Activated CD8-positive, alpha-beta memory T cell treated with anti-CD3 and anti-CD28 coated beads, Interleukin-2, amount 50 U/mL, for 4 hours (primary cell): ENCODE measurements at regions not wholly inside any gene's neighbourhood (a gene's known extent, or its start where the extent isn't known, plus 50 kb on each side); places are given as distances from the start of the nearest gene placed in this dataset.

Experiments
- DNase-seq: peaks from one replicate; pipeline ENCODE4 v3.0.0-alpha.2; 2020

DNA sequence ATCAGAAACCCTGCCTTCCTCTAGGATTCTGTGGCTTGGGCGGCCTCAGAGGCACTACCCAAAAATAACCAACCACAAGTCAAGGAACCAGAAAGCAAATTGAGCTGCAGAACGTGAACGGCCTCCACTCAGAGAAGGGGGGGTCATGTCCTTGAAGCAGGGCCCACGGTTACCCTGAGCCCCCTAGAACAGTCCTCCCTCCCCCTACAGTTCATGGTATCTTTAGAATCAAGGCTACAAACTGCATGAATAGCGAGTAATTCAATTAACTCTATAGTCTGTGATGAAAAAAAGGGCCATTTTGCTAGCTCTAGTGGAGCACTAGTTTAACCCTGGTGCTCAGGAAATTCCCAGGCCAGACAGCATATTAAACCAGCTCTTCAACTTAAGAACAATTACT, 79.0 kb upstream of the ZNF507 start:
- DNase-seq, result no peak

DNA sequence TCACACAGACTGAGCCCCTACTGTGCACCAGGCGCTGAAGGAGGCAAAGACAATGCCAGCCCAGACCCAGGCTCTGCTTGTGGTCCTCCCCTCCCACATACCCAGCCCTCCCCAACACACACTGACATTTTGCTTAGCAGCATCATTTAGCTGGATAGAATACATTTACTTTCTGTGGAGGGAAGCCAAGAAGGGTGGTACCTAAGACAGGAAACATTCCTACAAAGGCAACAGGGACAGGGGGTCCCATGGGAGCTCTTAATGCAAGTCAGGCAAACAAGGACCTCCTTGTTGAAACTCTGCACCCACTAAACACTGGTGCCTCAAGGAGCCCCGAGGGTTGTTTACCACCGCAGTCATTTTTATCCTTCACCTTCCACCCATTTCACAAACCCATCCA, 77.0 kb upstream of the ZNF507 start:
- DNase-seq, result no peak

DNA sequence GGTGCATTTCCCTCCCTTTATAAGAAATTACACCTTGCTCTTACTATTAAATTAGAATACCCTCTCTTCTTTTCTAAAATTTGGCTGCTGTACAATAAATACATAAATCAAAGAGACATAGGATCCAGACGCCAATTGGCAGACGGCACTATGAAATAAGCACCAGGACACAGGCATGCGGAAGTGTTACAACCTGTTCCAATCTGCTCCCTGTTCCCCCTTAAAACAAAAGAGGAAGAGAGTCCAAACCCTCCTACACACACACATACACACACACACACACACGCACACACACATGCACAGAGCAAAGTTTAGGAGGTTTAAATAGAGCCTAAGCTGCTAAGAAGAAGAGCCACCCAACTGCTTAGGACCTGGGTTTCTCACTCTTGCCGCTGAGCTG, 75.6 kb upstream of the ZNF507 start:
- DNase-seq, result no peak

DNA sequence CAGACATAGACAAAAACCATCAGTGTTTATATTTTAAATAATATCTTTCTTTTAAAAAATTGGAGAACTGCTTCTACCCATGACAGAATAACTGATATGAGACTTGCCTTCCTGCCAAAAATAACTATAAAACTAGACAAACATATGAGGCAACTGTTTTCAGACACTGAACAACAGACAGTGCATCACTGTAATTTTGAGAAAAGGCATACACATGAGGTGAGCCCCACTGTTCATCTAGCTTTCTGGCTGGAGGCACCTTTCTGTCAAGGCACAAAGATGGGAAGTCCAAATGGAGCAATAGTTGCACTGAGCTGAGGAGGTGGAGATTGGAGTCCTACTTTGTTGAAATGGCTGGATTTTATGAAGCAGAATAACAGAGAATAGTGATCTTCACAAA, 71.9 kb upstream of the ZNF507 start:
- DNase-seq, result no peak

DNA sequence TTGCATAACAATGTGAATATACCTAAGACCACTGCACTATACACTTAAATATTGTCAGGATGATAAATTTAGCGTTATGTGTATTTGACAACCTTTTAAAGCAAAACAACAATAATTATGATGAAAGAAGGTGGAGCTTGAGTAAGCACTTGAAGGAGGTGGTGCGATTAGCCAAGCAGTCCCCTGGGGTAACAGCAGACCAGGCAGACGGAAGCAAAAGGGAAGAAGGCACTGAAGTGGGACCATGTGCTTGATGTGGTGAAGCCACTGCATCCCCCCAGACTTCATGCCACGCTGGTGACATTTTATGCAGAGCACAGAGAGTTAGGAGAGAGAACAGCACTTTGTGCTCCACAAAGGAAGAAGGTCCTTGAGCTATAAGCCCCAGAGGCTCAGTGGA, 58.3 kb upstream of the ZNF507 start:
- DNase-seq, result no peak

DNA sequence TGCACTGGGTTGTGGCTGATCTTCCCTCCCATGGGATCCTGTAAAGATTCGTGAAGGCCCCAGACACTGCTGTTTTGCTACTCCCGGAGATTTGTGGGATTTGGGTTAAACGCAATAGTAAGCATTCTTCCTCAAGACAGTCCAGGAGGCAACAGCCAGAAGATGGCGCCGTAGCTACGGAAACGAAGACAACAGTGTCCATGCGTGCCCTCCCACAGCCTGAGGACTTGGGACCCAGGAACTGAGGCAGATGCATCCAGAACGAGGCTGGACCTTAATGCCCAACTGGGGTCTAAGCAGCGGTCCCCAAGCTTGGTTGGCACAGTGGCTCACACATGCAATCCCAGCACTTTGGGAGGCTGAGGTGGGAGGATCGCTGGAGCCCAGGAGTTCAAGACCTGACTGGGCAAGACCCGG, 57.6 kb upstream of the ZNF507 start:
- no peak for DNase-seq

DNA sequence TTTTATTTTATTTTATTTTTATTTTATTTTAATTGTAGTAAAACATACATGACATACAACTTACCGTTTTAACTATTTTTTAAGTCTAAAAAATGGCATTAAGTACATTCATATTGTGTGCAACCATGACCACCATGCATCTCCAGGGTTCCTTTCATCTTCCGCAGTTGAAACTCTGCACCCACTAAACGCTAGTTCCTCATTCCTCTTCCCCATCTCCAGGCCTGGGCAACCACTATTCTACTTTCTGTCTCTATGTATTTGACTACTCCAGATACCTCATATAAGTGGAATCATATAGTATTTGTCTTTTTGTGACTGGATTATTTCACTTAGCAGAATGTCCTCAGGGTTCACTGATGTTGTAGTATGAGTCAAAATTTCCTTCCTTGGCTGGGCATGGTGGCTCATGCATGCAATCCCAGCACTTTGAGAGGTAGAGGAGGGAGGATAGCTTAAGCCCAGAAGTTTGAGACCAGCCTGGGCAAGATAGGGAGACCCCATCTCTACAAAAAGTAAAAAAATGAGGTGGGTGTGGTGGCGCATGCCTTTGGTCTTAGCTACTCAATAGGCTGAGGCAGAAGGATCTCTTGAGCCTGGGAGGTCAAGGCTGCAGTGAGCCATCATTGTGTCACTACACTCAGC, 55.7 kb upstream of the ZNF507 start:
- DNase-seq, result no peak

DNA sequence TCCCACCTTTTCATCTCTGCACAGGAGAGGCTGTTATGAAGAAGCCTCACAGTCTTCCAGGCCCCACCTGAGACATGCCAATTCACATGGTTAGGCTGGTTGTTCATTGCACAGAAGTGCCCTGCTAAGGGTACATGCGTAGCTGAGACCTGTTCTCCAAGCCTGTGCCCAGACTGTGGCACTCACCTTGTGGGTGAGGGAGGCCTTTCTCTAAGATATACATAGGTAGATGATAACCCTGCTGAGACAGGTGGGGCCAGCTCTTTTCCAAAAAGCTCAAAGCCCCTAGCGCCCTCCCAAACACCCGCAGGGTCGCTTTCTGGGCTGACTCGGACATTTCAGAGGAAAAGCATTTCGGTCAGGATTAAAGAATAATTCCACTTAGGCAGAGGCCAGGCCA, 53.5 kb upstream of the ZNF507 start:
- no peak for DNase-seq

DNA sequence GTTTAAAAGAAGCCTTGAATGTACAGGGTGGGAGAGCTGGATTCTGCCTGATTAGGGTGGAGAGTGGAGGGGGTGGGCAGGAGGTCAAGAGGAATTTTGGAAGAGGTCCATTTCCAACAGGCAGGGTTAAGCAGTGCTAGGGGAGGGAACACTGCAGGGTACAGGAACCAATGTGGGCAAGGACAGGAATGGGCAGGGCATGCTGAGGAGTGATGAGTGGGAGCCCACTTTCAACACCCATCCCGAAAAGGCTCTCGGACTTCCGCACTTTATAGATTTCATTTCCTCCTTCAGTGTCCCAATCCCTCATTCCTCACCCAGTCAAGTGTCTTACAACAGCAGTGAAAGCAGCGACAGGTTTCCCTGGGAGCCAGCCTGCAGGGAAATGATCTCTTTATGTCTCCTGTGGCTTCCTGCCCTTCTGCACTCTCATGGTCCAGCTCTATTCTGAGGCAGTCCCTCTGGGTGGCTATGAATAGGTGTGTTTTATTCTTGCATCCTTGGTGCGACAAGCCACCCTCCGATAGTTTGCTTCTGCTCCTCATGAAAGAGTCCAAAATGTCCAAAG, 50.5 kb upstream of the ZNF507 start:
- DNase-seq, result no peak
